Neural crest cell (in vitro differentiated cells): ENCODE measurements at regions not wholly inside any gene's neighbourhood (a gene's known extent, or its start where the extent isn't known, plus 50 kb on each side); places are given as distances from the start of the nearest gene placed in this dataset.
"Not testable (repeated sequence)": the region's sequence is repeated elsewhere in the genome, so short reads cannot be mapped to it uniquely, and the experiment has no call there.

Experiments used
- DNase-seq: peaks from one replicate; pipeline ENCODE4 v3.0.0; 2021; ENCODE audit warnings: low read depth, mixed read lengths, low spot score
- H3K27ac Mint-ChIP-seq: one replicate; pipeline ENCODE4 v1.8.0; 2021; ENCODE audit warnings: mild to moderate bottlenecking, mixed read lengths; ENCODE audit not compliant: unreplicated experiment
- H3K27me3 Mint-ChIP-seq: 2 replicates; pipeline ENCODE4 v1.8.0; 2021; ENCODE audit warnings: low read depth, mild to moderate bottlenecking, mixed read lengths
- H3K36me3 Mint-ChIP-seq: 2 replicates; pipeline ENCODE4 v1.8.0; 2021; ENCODE audit warnings: low read depth, mild to moderate bottlenecking, mixed read lengths
- H3K4me1 Mint-ChIP-seq: 2 replicates; pipeline ENCODE4 v1.8.0; 2021; ENCODE audit warnings: mixed read lengths
- H3K4me3 Mint-ChIP-seq: one replicate; pipeline ENCODE4 v1.8.0; 2021; ENCODE audit warnings: mild to moderate bottlenecking, mixed read lengths
- H3K9me3 Mint-ChIP-seq: 2 replicates; pipeline ENCODE4 v1.8.0; 2021; ENCODE audit warnings: mixed read lengths
- TF ChIP-seq, protein P1 (sequence below): fragments of 200-600 bp; sonication (generic); conservative IDR thresholded peaks from 2 replicates; pipeline ENCODE4 v1.5.0; 2021; ENCODE audit warnings: antibody characterized with exemption, mild to moderate bottlenecking

DNA sequence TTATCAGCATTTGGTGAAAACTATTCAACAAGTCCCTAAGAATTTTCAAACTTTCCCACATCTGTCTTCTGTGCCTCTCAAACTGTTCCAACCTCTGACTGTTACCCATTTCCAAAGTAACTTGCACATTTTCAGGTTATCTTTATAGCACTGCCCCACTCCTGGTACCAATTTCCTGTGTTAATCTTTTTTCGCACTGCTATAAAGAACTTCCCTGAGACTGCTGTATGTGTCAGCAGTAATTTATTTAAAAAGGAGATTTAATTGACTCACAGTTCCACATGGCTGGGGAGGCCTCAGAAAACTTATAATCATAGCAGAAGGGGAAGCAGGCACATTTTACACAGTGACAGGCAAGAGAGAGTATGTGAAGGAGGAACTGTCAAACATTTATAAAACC is 310.9 kb upstream of the SLITRK3 start:
- Mint-ChIP-seq H3K27ac (no peak overlapping the region), H3K4me3 (no peak overlapping the region), H3K36me3 (peaks cover 4% of the 10 kb centered on the region), H3K4me1 (no peaks in the 10 kb centered on the region), H3K27me3 (no peaks in the 10 kb centered on the region), H3K9me3 (peaks cover 9% of the 10 kb centered on the region)
- no peak for DNase-seq
- TF ChIP-seq, protein P1, sequence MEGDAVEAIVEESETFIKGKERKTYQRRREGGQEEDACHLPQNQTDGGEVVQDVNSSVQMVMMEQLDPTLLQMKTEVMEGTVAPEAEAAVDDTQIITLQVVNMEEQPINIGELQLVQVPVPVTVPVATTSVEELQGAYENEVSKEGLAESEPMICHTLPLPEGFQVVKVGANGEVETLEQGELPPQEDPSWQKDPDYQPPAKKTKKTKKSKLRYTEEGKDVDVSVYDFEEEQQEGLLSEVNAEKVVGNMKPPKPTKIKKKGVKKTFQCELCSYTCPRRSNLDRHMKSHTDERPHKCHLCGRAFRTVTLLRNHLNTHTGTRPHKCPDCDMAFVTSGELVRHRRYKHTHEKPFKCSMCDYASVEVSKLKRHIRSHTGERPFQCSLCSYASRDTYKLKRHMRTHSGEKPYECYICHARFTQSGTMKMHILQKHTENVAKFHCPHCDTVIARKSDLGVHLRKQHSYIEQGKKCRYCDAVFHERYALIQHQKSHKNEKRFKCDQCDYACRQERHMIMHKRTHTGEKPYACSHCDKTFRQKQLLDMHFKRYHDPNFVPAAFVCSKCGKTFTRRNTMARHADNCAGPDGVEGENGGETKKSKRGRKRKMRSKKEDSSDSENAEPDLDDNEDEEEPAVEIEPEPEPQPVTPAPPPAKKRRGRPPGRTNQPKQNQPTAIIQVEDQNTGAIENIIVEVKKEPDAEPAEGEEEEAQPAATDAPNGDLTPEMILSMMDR: no peak

DNA sequence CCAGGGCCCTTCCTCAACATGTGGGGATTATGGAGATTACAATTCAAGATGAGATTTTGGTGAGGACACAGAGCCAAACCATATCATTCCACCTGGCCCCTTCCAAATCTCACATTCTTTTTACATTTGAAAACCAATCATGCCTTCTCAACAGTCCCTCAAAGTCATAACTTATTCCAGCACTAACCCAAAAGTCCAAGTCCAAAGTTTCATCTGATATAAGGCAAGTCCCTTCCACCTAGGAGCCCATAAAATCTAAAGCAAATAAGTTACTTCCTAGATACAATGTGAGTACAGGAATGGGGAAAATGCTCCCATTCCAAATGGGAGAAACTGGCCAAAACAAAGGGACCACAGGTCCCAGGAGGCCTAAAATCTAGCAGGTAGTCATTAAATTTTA is 309.5 kb upstream of the SLITRK3 start:
- TF ChIP-seq, protein P1: no peak
- Mint-ChIP-seq H3K27me3 (no peaks in the 10 kb centered on the region), H3K9me3 (peaks cover 9% of the 10 kb centered on the region), H3K4me1 (no peaks in the 10 kb centered on the region), H3K27ac (no peak overlapping the region), H3K4me3 (no peak overlapping the region), H3K36me3 (peaks cover 4% of the 10 kb centered on the region)
- no peak for DNase-seq

DNA sequence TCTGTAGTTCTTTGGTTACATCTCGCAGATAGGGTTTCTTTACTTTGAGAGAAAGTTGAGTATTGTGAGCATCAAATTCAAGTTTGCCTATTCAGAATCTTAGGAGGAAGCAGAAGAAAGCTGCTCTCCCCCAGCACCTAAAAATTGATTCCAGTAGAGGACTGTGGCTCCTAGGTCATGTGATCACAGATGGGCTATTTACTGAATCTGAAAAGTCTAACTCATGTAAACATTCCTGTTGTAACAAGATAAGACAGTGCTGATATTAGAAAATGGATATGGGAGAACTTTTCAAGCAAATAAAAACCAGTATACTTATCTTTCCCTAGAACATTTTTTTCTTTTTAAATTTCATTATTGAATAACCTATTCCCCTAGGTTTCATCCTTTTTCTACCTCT is 308.4 kb upstream of the SLITRK3 start:
- Mint-ChIP-seq H3K9me3 (peaks cover 9% of the 10 kb centered on the region), H3K27me3 (no peaks in the 10 kb centered on the region), H3K27ac (no peak overlapping the region), H3K36me3 (peaks cover 4% of the 10 kb centered on the region), H3K4me3 (no peak overlapping the region), H3K4me1 (no peaks in the 10 kb centered on the region)
- TF ChIP-seq, protein P1: no peak
- DNase-seq: no peak

DNA sequence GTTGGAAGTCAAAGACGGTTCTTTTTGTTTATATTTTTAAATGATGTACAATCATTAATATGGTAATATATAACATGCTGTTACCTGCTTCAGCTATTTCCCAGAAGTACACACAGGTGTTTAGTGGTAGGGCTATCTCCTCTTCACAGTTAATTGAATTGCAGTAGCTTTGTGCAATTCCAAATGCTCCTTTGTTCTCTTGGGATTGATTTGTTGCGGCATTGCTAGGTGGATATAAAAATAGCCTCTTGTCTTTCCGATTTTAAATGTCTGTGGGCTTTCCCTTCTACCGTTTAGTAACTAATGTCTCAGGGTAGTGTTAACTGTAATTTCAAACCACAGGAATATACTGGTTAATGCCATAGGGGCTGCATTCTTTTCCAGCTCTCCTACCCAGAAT is 307.6 kb upstream of the SLITRK3 start:
- Mint-ChIP-seq H3K9me3 (peaks cover 9% of the 10 kb centered on the region), H3K27me3 (peaks cover 2% of the 10 kb centered on the region), H3K4me1 (no peaks in the 10 kb centered on the region), H3K27ac (no peak overlapping the region), H3K4me3 (no peak overlapping the region), H3K36me3 (peaks cover 4% of the 10 kb centered on the region)
- no peak for DNase-seq
- TF ChIP-seq, protein P1: no peak

DNA sequence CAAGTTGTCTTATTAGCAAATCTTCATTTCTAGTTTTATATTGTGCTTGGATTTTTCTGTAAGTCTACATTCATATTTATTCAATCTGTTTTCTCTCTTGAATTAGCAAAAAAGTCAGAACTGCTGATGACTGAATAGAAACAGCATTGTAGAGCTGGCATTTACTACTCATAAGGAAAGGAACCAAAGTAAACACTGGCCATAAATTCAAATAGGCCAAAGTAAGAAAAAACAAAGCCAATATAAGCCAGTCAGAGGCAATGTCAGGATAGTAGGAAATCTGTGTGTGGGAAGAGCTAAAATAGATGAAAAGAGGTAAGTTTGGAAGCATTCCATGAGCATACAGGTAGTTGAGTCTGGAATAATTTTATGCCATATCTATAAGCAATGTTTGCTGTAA is 307.2 kb upstream of the SLITRK3 start:
- Mint-ChIP-seq H3K27ac (no peak overlapping the region), H3K9me3 (peaks cover 9% of the 10 kb centered on the region), H3K4me3 (no peak overlapping the region), H3K4me1 (no peaks in the 10 kb centered on the region), H3K36me3 (peaks cover 4% of the 10 kb centered on the region), H3K27me3 (peaks cover 2% of the 10 kb centered on the region)
- TF ChIP-seq, protein P1: no peak
- no peak for DNase-seq

DNA sequence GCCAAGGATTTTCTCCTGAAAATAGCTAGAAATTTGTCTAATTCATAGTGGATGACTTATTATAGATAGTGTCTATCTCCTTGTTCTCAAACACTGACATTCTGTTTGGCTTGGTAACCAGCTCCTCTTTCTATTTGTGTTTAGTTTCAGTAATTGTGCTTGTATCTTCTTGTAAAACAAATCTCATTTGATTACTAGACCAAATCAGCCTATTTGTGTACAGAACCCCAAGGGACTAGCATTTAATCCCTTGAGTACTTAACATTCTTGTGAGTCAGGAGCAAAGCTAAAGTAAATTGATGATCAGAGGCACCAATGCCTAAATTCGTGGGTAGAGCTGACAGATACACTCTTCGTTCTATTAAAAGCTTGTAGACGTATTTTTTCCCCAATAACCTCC is 306.5 kb upstream of the SLITRK3 start:
- no peak for DNase-seq
- no peaks in the 10 kb centered on the region for H3K4me1 Mint-ChIP-seq
- peaks cover 2% of the 10 kb centered on the region for H3K27me3 Mint-ChIP-seq
- TF ChIP-seq, protein P1: no peak
- no peak overlapping the region for H3K27ac Mint-ChIP-seq
- peaks cover 9% of the 10 kb centered on the region for H3K9me3 Mint-ChIP-seq
- peaks cover 4% of the 10 kb centered on the region for H3K36me3 Mint-ChIP-seq
- H3K4me3 Mint-ChIP-seq: no peak overlapping the region

DNA sequence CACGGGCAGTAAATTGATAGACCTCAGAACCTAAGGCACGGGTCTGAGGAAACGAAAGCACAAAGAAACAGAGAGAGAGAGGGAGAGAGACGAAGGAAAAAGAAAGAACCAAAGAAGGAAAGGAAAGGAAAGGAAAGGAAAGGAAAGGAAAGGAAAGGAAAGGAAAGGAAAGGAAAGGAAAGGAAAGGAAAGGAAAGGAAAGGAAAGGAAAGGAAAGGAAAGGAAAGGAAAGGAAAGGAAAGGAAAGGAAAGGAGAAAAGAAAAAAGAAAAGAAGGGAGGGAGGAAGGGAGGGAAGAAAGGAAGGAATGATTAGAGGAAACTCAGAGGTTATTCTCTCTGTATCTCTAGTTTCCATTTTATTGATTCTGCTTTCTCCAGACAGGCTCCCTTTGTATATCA is 302.6 kb upstream of the SLITRK3 start:
- H3K9me3 Mint-ChIP-seq, H3K36me3 Mint-ChIP-seq, H3K27ac Mint-ChIP-seq: not testable (repeated sequence)

More for the DNA sequence above, 302.6 kb upstream of the SLITRK3 start:
- not testable (repeated sequence) for H3K4me1 Mint-ChIP-seq, H3K27me3 Mint-ChIP-seq, DNase-seq, H3K4me3 Mint-ChIP-seq
